ENCODE measurements at regions not wholly inside any gene's neighbourhood (a gene's known extent, or its start where the extent isn't known, plus 50 kb on each side); places are given as distances from the start of the nearest gene placed in this dataset.

DNA sequence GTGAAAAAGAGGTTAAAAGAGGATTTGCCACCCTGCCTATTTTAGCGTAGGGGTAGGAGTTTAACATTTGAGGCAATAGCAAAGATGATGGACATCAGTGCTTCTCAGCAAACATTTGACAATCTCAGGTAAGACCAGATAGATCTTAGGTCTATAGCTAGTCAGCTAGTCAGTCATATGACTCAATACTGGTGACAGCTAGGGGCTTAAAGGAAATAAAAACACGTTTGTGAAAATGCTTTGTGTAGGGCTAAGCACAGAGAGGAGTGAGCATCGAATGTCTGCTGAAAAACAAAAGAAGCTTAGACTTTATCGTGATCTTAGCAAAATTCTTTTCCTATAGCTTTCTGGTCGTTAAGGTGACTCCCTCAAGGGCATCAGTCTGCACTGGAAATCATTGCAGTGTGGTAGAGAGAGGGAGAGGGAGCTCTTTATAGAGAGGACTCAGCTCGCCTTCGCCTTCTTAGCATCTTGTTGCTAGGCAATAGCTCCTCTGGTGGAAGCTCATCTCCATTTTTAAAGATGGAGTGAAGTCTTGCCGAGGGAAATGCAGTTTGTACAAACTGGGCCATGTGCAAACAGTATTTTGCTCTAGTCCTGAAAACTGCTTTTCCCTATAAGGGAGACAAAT, 62.8 kb upstream of the SLC38A11 start:
- DNase-seq: no peak
- Mint-ChIP-seq H3K4me3 (ENCODE audit: low read depth, unreplicated experiment) (no peak overlapping the region), H3K27ac (ENCODE audit: unreplicated experiment) (no peak overlapping the region), H3K9me3 (ENCODE audit: low read depth, unreplicated experiment) (no peaks in the 10 kb centered on the region), H3K27me3 (ENCODE audit: unreplicated experiment) (no peaks in the 10 kb centered on the region), H3K4me1 (ENCODE audit: low read depth, unreplicated experiment) (no peaks in the 10 kb centered on the region), H3K36me3 (ENCODE audit: insufficient read depth, unreplicated experiment) (no peaks in the 10 kb centered on the region)
- no TSS peak for BruUV-seq (replicated peaks)
- TF ChIP-seq CTCF (IDR thresholded peaks at IDR 0.05; ENCODE audit: unreplicated experiment): no peak
- CTCF ChIA-PET: interaction anchor here (0.8 kb wide), 1 partner anchor 186 kb away, joined by 4 read pairs; the partner anchor contains the start of gene SCN3A
- intact Hi-C loops (cut with micrococcal nuclease; ENCODE audit: unreplicated experiment): loop anchor here (5.0 to 10.0 kb wide), 4 partner anchors 124 to 857 kb away; no protein-coding TSS in a partner anchor

DNA sequence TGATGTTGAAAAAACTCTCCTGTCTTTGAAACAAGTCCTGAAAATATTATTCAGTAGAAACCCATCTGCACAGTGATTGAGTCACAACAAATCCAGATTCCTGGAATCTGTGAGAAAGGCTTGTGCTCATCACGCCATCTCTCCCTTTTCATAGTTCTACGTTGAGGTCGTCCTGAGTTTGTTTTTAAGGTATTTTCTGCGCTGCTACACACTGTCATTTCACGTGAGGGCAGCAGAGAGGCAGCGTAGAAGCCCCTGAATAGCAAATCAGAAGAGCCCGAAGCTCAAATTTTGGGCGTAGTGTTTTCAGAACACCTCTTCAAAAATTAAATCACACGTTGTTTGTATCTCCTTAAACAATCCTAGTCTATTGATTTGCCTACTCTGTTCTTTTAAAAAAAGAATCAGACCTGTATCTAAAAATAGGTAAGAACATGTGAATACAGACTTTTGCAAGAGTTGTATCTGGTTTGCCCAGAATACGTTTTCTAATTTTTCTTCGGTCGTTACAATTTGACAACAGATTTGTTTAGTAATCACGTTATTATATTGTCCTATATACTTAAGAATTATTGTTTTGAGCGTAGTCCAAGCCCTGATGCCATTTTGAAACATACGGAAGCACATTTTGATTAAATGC, 61.6 kb upstream of the SLC38A11 start:
- no peaks in the 10 kb centered on the region for H3K36me3 Mint-ChIP-seq (ENCODE audit: insufficient read depth, unreplicated experiment)
- H3K9me3 Mint-ChIP-seq (ENCODE audit: low read depth, unreplicated experiment): no peaks in the 10 kb centered on the region
- H3K4me1 Mint-ChIP-seq (ENCODE audit: low read depth, unreplicated experiment): no peaks in the 10 kb centered on the region
- H3K27me3 Mint-ChIP-seq (ENCODE audit: unreplicated experiment): no peaks in the 10 kb centered on the region
- no peak overlapping the region for H3K4me3 Mint-ChIP-seq (ENCODE audit: low read depth, unreplicated experiment)
- no peak overlapping the region for H3K27ac Mint-ChIP-seq (ENCODE audit: unreplicated experiment)
- peak; percentile 39 for DNase-seq
- intact Hi-C loops (cut with micrococcal nuclease; ENCODE audit: unreplicated experiment): loop anchor here (5.0 to 10.0 kb wide), 4 partner anchors 125 to 858 kb away; no protein-coding TSS in a partner anchor
- CTCF ChIA-PET: interaction anchor here (0.6 to 2.1 kb wide), 10 partner anchors 15 to 289 kb away, joined by 3 to 26 read pairs (median 4); partner anchors contain the start of genes SCN2A and SCN3A
- BruUV-seq (replicated peaks): no TSS peak
- peak; percentile 63 for TF ChIP-seq CTCF (IDR thresholded peaks at IDR 0.05; ENCODE audit: unreplicated experiment)

- no TSS peak for BruUV-seq (replicated peaks)
- no peak overlapping the region for H3K27ac Mint-ChIP-seq (ENCODE audit: unreplicated experiment)
- H3K4me1 Mint-ChIP-seq (ENCODE audit: low read depth, unreplicated experiment): peaks cover 9% of the 10 kb centered on the region
- no peak overlapping the region for H3K4me3 Mint-ChIP-seq (ENCODE audit: low read depth, unreplicated experiment)
- peak; percentile 88 for TF ChIP-seq CTCF (IDR thresholded peaks at IDR 0.05; ENCODE audit: unreplicated experiment)
- H3K27me3 Mint-ChIP-seq (ENCODE audit: unreplicated experiment): no peaks in the 10 kb centered on the region
- H3K36me3 Mint-ChIP-seq (ENCODE audit: insufficient read depth, unreplicated experiment): no peaks in the 10 kb centered on the region
- no peaks in the 10 kb centered on the region for H3K9me3 Mint-ChIP-seq (ENCODE audit: low read depth, unreplicated experiment)
- CTCF ChIA-PET: interaction anchor here (0.6 to 1.6 kb wide), 4 partner anchors 189 to 224 kb away, joined by 3 to 7 read pairs (median 4); partner anchors contain the start of genes SCN2A and SCN3A
- peak; percentile 80 for DNase-seq
- intact Hi-C loops (cut with micrococcal nuclease; ENCODE audit: unreplicated experiment): loop anchor here (1.0 to 10.0 kb wide), 5 partner anchors 127 to 860 kb away; partner anchors contain the start of gene SCN3A
These were observed 59.8 kb upstream of the SLC38A11 start for GRCh38 chr2:165015052-165015642.

- Mint-ChIP-seq H3K4me1 (ENCODE audit: low read depth, unreplicated experiment) (peaks cover 14% of the 10 kb centered on the region), H3K4me3 (ENCODE audit: low read depth, unreplicated experiment) (no peak overlapping the region)
- CTCF ChIA-PET: interaction anchor here (1.3 to 1.6 kb wide), 2 partner anchors 190 to 192 kb away, joined by 3 to 7 read pairs; partner anchors contain the start of gene SCN3A
These were observed 58.8 kb upstream of the SLC38A11 start for GRCh38 chr2:165013944-165014619.

More at GRCh38 chr2:165013944-165014619, 58.8 kb upstream of the SLC38A11 start:
- no peaks in the 10 kb centered on the region for H3K36me3 Mint-ChIP-seq (ENCODE audit: insufficient read depth, unreplicated experiment)
- BruUV-seq (replicated peaks): no TSS peak
- no peaks in the 10 kb centered on the region for H3K27me3 Mint-ChIP-seq (ENCODE audit: unreplicated experiment)
- no peak overlapping the region for H3K27ac Mint-ChIP-seq (ENCODE audit: unreplicated experiment)
- no peak for TF ChIP-seq CTCF (IDR thresholded peaks at IDR 0.05; ENCODE audit: unreplicated experiment)
- H3K9me3 Mint-ChIP-seq (ENCODE audit: low read depth, unreplicated experiment): no peaks in the 10 kb centered on the region
- no peak for DNase-seq
- intact Hi-C loops (cut with micrococcal nuclease; ENCODE audit: unreplicated experiment): loop anchor here (10.0 kb wide), 2 partner anchors 361 to 861 kb away; no protein-coding TSS in a partner anchor
